ENCODE measurements at regions not wholly inside any gene's neighbourhood (a gene's known extent, or its start where the extent isn't known, plus 50 kb on each side); places are given as distances from the start of the nearest gene placed in this dataset.

GRCh38 chr1:83098791-83099190 is 900.1 kb downstream of the TTLL7 start:
- no peaks in the 10 kb centered on the region for H3K36me3 Mint-ChIP-seq (ENCODE audit: low read depth)

GRCh38 chr1:83098131-83098530 is 900.8 kb downstream of the TTLL7 start:
- no peaks in the 10 kb centered on the region for H3K36me3 ChIP-seq (ENCODE audit: insufficient read depth, low read length)
- H3K4me3 Mint-ChIP-seq = no peak overlapping the region
- H3K9me3 ChIP-seq (ENCODE audit: control insufficient read depth in 1 of 2, insufficient read depth in 1 of 2, low read length in 2 of 2) = no peaks in the 10 kb centered on the region
- intact Hi-C loops (cut with DNase I, micrococcal nuclease) = no loop called here
- H3K27ac Mint-ChIP-seq = no peak overlapping the region
- H3K4me1 Mint-ChIP-seq (ENCODE audit: low read depth) = no peaks in the 10 kb centered on the region
- CTCF ChIA-PET = no interaction called here
- H3K27me3 ChIP-seq (ENCODE audit: control insufficient read depth in 1 of 2, insufficient read depth in 2 of 2, low read length in 2 of 2) = no peaks in the 10 kb centered on the region
- POLR2A ChIA-PET = no interaction called here
- no peak overlapping the region for H3K27ac ChIP-seq (ENCODE audit: low read depth in 1 of 2, low read length in 2 of 2)
- peaks cover 5% of the 10 kb centered on the region for H3K9me3 Mint-ChIP-seq
- TF ChIP-seq CTCF (IDR thresholded peaks at IDR 0.05) = no peak
- ATAC-seq (ENCODE audit: poor library complexity) (no peak), DNase-seq (no peak)
- H3K27me3 Mint-ChIP-seq = no peaks in the 10 kb centered on the region
- H3K4me3 ChIP-seq (ENCODE audit: low read length) = no peak overlapping the region
- H3K36me3 Mint-ChIP-seq (ENCODE audit: low read depth) = no peaks in the 10 kb centered on the region
- H3K4me1 ChIP-seq (ENCODE audit: insufficient read depth, low read length) = no peaks in the 10 kb centered on the region

More at GRCh38 chr1:83098791-83099190, 900.1 kb downstream of the TTLL7 start:
- CTCF ChIA-PET = no interaction called here
- H3K27me3 Mint-ChIP-seq = no peaks in the 10 kb centered on the region
- no peak for ATAC-seq (ENCODE audit: poor library complexity)
- POLR2A ChIA-PET = no interaction called here
- no peak overlapping the region for H3K4me3 Mint-ChIP-seq
- Histone ChIP-seq H3K4me1 (ENCODE audit: insufficient read depth, low read length) (no peaks in the 10 kb centered on the region), H3K27me3 (ENCODE audit: control insufficient read depth in 1 of 2, insufficient read depth in 2 of 2, low read length in 2 of 2) (no peaks in the 10 kb centered on the region), H3K9me3 (ENCODE audit: control insufficient read depth in 1 of 2, insufficient read depth in 1 of 2, low read length in 2 of 2) (no peaks in the 10 kb centered on the region), H3K4me3 (ENCODE audit: low read length) (no peak overlapping the region), H3K27ac (ENCODE audit: low read depth in 1 of 2, low read length in 2 of 2) (no peak overlapping the region), H3K36me3 (ENCODE audit: insufficient read depth, low read length) (no peaks in the 10 kb centered on the region)
- no peak for TF ChIP-seq CTCF (IDR thresholded peaks at IDR 0.05)
- H3K4me1 Mint-ChIP-seq (ENCODE audit: low read depth) = no peaks in the 10 kb centered on the region
- peaks cover 5% of the 10 kb centered on the region for H3K9me3 Mint-ChIP-seq
- no peak for DNase-seq
- no peak overlapping the region for H3K27ac Mint-ChIP-seq
- intact Hi-C loops (cut with DNase I, micrococcal nuclease) = no loop called here

GRCh38 chr1:83097715-83098114 is 901.2 kb downstream of the TTLL7 start:
- intact Hi-C loops (cut with DNase I, micrococcal nuclease) = no loop called here
- no peak overlapping the region for H3K4me3 ChIP-seq (ENCODE audit: low read length)
- no peaks in the 10 kb centered on the region for H3K9me3 ChIP-seq (ENCODE audit: control insufficient read depth in 1 of 2, insufficient read depth in 1 of 2, low read length in 2 of 2)
- DNase-seq (no peak), ATAC-seq (ENCODE audit: poor library complexity) (no peak)
- no peaks in the 10 kb centered on the region for H3K36me3 Mint-ChIP-seq (ENCODE audit: low read depth)
- no peak overlapping the region for H3K4me3 Mint-ChIP-seq
- POLR2A ChIA-PET = no interaction called here
- H3K4me1 Mint-ChIP-seq (ENCODE audit: low read depth) = no peaks in the 10 kb centered on the region
- CTCF ChIA-PET = no interaction called here
- TF ChIP-seq CTCF (IDR thresholded peaks at IDR 0.05) = no peak
- peaks cover 5% of the 10 kb centered on the region for H3K9me3 Mint-ChIP-seq
- H3K4me1 ChIP-seq (ENCODE audit: insufficient read depth, low read length) = no peaks in the 10 kb centered on the region
- no peaks in the 10 kb centered on the region for H3K27me3 ChIP-seq (ENCODE audit: control insufficient read depth in 1 of 2, insufficient read depth in 2 of 2, low read length in 2 of 2)
- H3K27me3 Mint-ChIP-seq = no peaks in the 10 kb centered on the region
- H3K27ac Mint-ChIP-seq = no peak overlapping the region
- H3K36me3 ChIP-seq (ENCODE audit: insufficient read depth, low read length) = no peaks in the 10 kb centered on the region
- no peak overlapping the region for H3K27ac ChIP-seq (ENCODE audit: low read depth in 1 of 2, low read length in 2 of 2)
